ENCODE measurements at regions not wholly inside any gene's neighbourhood (a gene's known extent, or its start where the extent isn't known, plus 50 kb on each side); places are given as distances from the start of the nearest gene placed in this dataset.

DNA sequence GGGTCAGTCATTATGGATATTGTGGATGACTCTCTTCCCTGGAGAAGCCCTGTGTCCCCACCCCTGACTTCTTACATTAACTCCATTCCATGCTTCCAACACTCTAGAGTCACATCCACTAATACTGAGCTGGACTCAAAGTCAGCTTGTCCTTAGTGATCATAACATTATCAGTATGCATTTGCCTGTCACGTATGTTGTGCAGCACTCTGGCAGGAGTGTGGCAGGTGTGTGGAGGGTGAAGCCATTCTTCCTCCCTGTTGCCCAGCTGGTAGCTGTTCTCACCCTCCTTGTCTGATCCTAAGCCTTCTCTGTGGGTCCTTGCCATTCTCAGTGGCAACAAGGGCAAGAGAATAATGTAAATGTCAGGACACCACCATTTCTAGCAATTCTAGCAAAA, 334.1 kb upstream of the RAB6C start:
- H3K9me1 ChIP-seq (ENCODE audit: control insufficient read depth, extremely low read depth, insufficient read depth, low read length): no peaks in the 10 kb centered on the region
- dilution Hi-C loops (cut with MboI; ENCODE audit: extremely low pct_ligation_motif_present, low sequenced_read_pairs): no loop called here
- TF ChIP-seq, protein P1, sequence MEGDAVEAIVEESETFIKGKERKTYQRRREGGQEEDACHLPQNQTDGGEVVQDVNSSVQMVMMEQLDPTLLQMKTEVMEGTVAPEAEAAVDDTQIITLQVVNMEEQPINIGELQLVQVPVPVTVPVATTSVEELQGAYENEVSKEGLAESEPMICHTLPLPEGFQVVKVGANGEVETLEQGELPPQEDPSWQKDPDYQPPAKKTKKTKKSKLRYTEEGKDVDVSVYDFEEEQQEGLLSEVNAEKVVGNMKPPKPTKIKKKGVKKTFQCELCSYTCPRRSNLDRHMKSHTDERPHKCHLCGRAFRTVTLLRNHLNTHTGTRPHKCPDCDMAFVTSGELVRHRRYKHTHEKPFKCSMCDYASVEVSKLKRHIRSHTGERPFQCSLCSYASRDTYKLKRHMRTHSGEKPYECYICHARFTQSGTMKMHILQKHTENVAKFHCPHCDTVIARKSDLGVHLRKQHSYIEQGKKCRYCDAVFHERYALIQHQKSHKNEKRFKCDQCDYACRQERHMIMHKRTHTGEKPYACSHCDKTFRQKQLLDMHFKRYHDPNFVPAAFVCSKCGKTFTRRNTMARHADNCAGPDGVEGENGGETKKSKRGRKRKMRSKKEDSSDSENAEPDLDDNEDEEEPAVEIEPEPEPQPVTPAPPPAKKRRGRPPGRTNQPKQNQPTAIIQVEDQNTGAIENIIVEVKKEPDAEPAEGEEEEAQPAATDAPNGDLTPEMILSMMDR (optimal IDR thresholded peaks at IDR 0.05 in 1 of 3, IDR thresholded peaks at IDR 0.05 in 1 of 3, conservative IDR thresholded peaks at IDR 0.05 in 1 of 3; ENCODE audit: extremely low read depth in 1 of 3, insufficient read depth in 2 of 3, low read length in 3 of 3): no peak
- TF ChIP-seq EZH2 (IDR thresholded peaks at IDR 0.05; ENCODE audit: low read length): no peak
- DNase-seq (ENCODE audit: low read depth, low spot score): no peak
- H3K4me2 ChIP-seq (ENCODE audit: control insufficient read depth, extremely low read depth, insufficient read depth, low read depth, low read length): no peak overlapping the region
- no peaks in the 10 kb centered on the region for H3K79me2 ChIP-seq (ENCODE audit: control insufficient read depth, insufficient read depth, low read length)
- no peak overlapping the region for H3K4me3 ChIP-seq (ENCODE audit: control insufficient read depth in 2 of 3, extremely low read depth in 1 of 3, insufficient read depth in 2 of 3, low read depth in 1 of 3, low read length in 3 of 3)
- H3K9ac ChIP-seq (ENCODE audit: control insufficient read depth, extremely low read depth, insufficient read depth, low read length): no peak overlapping the region
- no peak overlapping the region for H2AFZ ChIP-seq (ENCODE audit: control insufficient read depth, low read length)
- H3K4me1 ChIP-seq (ENCODE audit: control insufficient read depth, extremely low read depth, insufficient read depth, low read length): no peaks in the 10 kb centered on the region
- H3K9me3 ChIP-seq (ENCODE audit: control insufficient read depth, low read depth, low read length): peaks cover 2% of the 10 kb centered on the region
- H3K27ac ChIP-seq (ENCODE audit: control insufficient read depth, insufficient read depth, low read length): no peak overlapping the region
- no peaks in the 10 kb centered on the region for H3K27me3 ChIP-seq (ENCODE audit: control insufficient read depth, extremely low read depth, insufficient read depth, low read length)
- no peaks in the 10 kb centered on the region for H4K20me1 ChIP-seq (ENCODE audit: control insufficient read depth, extremely low read depth, insufficient read depth, low read length)
- no peak for FAIRE-seq
- H3K36me3 ChIP-seq (ENCODE audit: control insufficient read depth in 2 of 2, extremely low read depth in 1 of 2, insufficient read depth in 2 of 2, low read length in 2 of 2): no peaks in the 10 kb centered on the region

GRCh38 chr2:129646107-129646506, 333.4 kb upstream of the RAB6C start:
- TF ChIP-seq EZH2 (IDR thresholded peaks at IDR 0.05; ENCODE audit: low read length): no peak
- TF ChIP-seq, protein P1 (optimal IDR thresholded peaks at IDR 0.05 in 1 of 3, IDR thresholded peaks at IDR 0.05 in 1 of 3, conservative IDR thresholded peaks at IDR 0.05 in 1 of 3; ENCODE audit: extremely low read depth in 1 of 3, insufficient read depth in 2 of 3, low read length in 3 of 3): no peak
- DNase-seq (ENCODE audit: low read depth, low spot score) (no peak), FAIRE-seq (no peak)
- dilution Hi-C loops (cut with MboI; ENCODE audit: extremely low pct_ligation_motif_present, low sequenced_read_pairs): no loop called here
- Histone ChIP-seq H3K27ac (ENCODE audit: control insufficient read depth, insufficient read depth, low read length) (no peak overlapping the region), H3K79me2 (ENCODE audit: control insufficient read depth, insufficient read depth, low read length) (no peaks in the 10 kb centered on the region), H3K4me1 (ENCODE audit: control insufficient read depth, extremely low read depth, insufficient read depth, low read length) (no peaks in the 10 kb centered on the region), H2AFZ (ENCODE audit: control insufficient read depth, low read length) (no peak overlapping the region), H3K4me3 (ENCODE audit: control insufficient read depth in 2 of 3, extremely low read depth in 1 of 3, insufficient read depth in 2 of 3, low read depth in 1 of 3, low read length in 3 of 3) (no peak overlapping the region), H3K27me3 (ENCODE audit: control insufficient read depth, extremely low read depth, insufficient read depth, low read length) (no peaks in the 10 kb centered on the region), H3K36me3 (ENCODE audit: control insufficient read depth in 2 of 2, extremely low read depth in 1 of 2, insufficient read depth in 2 of 2, low read length in 2 of 2) (no peaks in the 10 kb centered on the region), H3K9ac (ENCODE audit: control insufficient read depth, extremely low read depth, insufficient read depth, low read length) (no peak overlapping the region), H4K20me1 (ENCODE audit: control insufficient read depth, extremely low read depth, insufficient read depth, low read length) (no peaks in the 10 kb centered on the region), H3K9me3 (ENCODE audit: control insufficient read depth, low read depth, low read length) (peaks cover 2% of the 10 kb centered on the region), H3K9me1 (ENCODE audit: control insufficient read depth, extremely low read depth, insufficient read depth, low read length) (no peaks in the 10 kb centered on the region), H3K4me2 (ENCODE audit: control insufficient read depth, extremely low read depth, insufficient read depth, low read depth, low read length) (no peak overlapping the region)
